ENCODE measurements at regions not wholly inside any gene's neighbourhood (a gene's known extent, or its start where the extent isn't known, plus 50 kb on each side); places are given as distances from the start of the nearest gene placed in this dataset.

GRCh38 chr3:151673974-151674373 lies 59.8 kb upstream of the AADACL2 start:
- TF ChIP-seq CTCF (IDR thresholded peaks at IDR 0.05) (no peak), POLR2AphosphoS5 (IDR thresholded peaks at IDR 0.05) (no peak)
